HUES48 (cell line): ENCODE measurements at regions not wholly inside any gene's neighbourhood (a gene's known extent, or its start where the extent isn't known, plus 50 kb on each side); places are given as distances from the start of the nearest gene placed in this dataset.

Source experiments
- H3K27ac ChIP-seq: one replicate; pipeline ENCODE4 v1.7.0; 2013; ENCODE audit warnings: low read depth, low read length, inconsistent platforms
- H3K27me3 ChIP-seq: 2 replicates; pipeline ENCODE4 v1.6.1; 2013; ENCODE audit warnings: mild to moderate bottlenecking, low read length; ENCODE audit not compliant: control insufficient read depth, insufficient read depth
- H3K36me3 ChIP-seq: 2 replicates; pipeline ENCODE4 v1.6.1; 2013; ENCODE audit warnings: low read length; ENCODE audit not compliant: control insufficient read depth, insufficient read depth
- H3K4me1 ChIP-seq: 2 replicates; pipeline ENCODE4 v1.6.1; 2013; ENCODE audit warnings: mild to moderate bottlenecking, low read length; ENCODE audit not compliant: control insufficient read depth, insufficient read depth
- H3K4me3 ChIP-seq: 2 replicates; pipeline ENCODE4 v1.5.1; 2013; ENCODE audit warnings: mild to moderate bottlenecking, low read depth, low read length
- H3K9ac ChIP-seq: 2 replicates; pipeline ENCODE4 v1.6.1; 2013; ENCODE audit warnings: mild to moderate bottlenecking, low read depth, low read length, moderate library complexity
- H3K9me3 ChIP-seq: 2 replicates; pipeline ENCODE4 v1.6.1; 2013; ENCODE audit warnings: low read length; ENCODE audit not compliant: control insufficient read depth, insufficient read depth

DNA sequence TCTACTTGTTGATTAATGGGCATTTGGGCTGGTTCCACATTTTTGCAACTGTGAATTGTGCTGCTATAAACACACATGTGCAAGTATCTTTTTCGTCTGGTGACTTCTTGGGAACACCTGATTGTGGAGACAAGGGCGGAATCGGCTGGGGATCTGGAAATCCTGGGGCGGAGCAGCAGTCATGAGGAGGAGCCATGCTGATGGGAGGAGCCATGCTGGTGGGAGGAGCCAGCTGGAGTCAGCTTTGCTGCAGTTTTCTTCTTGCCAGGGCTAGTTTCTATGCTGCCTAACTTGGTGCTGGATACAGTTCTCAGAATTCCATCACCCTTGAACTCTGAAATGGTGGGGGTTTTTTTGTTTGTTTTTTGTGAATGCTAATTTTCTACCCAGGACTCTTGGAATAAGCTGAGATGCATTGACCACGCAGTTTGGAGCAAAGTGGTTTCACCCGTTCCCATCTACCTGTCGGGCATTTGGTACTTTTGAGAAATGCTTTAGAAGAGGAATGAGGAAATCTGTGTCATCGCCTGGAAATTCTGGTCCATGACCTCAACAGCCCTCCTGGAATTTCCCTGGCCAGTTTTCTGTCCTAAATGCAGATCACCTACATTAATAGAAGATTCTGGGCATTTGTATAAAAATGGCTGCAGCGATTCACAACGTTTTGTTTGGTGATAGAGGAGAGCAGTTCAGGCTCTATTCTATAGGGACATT is 217.4 kb upstream of the ZFHX3 start:
- H3K9ac ChIP-seq, result no peak overlapping the region
- no peak overlapping the region for H3K4me3 ChIP-seq
- no peak overlapping the region for H3K27ac ChIP-seq
- no peaks in the 10 kb centered on the region for H3K36me3 ChIP-seq
- H3K4me1 ChIP-seq, result no peaks in the 10 kb centered on the region
- no peaks in the 10 kb centered on the region for H3K9me3 ChIP-seq
- no peaks in the 10 kb centered on the region for H3K27me3 ChIP-seq

DNA sequence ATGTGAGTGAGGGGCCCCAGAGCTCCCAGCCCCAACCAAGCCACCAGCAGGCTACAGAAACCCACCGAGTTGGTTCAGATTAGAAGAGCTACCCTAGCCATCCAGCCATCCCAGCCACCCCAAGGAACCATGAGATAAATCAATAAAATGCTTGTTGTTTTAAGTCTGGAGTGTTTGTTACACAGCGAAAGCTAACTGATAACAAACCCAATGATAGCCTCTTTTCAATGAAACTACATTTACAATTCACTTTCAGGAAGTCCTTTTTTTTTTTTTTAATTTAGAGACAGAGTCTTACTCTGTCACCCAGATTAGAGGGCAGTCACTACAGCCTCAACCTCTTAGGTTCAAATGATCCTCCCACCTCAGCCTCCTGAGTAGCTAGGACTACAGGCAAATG is 215.0 kb upstream of the ZFHX3 start:
- Histone ChIP-seq H3K27me3 (no peaks in the 10 kb centered on the region), H3K4me3 (no peak overlapping the region), H3K36me3 (no peaks in the 10 kb centered on the region), H3K9ac (no peak overlapping the region), H3K9me3 (no peaks in the 10 kb centered on the region), H3K27ac (no peak overlapping the region), H3K4me1 (no peaks in the 10 kb centered on the region)

DNA sequence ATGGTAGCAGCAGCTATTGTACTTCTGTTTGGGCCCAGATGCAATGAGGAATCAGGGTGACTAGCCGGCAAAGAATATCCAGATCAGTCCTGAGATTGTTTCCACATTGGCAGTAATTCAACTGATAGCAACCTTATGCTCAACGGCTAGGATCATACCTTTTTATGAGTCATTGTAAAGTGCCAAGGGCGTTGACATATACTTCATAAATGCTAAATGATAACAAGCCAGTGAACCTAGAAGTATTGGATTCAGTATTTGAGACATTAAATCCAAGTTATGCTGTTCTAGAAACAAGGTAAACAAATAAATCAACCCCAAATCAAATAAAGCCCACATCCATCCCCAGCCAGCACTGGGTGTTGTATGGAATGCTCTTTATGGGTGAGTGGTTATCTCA is 207.1 kb upstream of the ZFHX3 start:
- Histone ChIP-seq H3K36me3 (no peaks in the 10 kb centered on the region), H3K27ac (no peak overlapping the region), H3K4me3 (no peak overlapping the region), H3K9ac (no peak overlapping the region), H3K4me1 (no peaks in the 10 kb centered on the region), H3K9me3 (no peaks in the 10 kb centered on the region), H3K27me3 (no peaks in the 10 kb centered on the region)

DNA sequence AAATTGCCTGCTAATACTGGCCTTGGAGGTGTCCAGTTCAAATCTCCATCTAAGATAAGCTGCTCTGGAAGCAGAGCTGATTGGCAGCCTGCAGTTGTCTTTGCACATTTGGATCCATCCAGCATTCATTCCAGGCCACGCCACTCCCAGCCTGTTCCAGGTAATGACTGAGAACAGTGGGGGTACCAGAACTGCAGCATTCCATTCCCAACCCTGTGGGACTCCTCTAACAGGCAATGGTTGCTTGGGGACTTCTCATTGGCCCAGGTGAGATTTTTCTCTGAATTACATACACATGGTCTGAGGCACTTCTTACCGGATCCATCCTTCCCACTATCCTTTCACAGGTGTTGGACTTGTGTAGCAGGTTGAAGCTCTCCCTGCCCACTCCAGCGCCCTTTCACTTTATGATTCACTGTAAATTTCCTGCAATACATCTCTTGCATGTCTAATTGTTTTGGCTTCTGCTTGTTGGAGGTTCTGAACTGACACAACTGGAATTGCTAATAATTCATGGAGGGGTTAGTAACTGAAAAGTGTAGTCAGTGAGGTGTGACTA is 206.1 kb upstream of the ZFHX3 start:
- no peak overlapping the region for H3K9ac ChIP-seq
- H3K27ac ChIP-seq, result no peak overlapping the region
- H3K27me3 ChIP-seq, result no peaks in the 10 kb centered on the region
- H3K36me3 ChIP-seq, result no peaks in the 10 kb centered on the region
- no peak overlapping the region for H3K4me3 ChIP-seq
- no peaks in the 10 kb centered on the region for H3K4me1 ChIP-seq
- H3K9me3 ChIP-seq, result no peaks in the 10 kb centered on the region

DNA sequence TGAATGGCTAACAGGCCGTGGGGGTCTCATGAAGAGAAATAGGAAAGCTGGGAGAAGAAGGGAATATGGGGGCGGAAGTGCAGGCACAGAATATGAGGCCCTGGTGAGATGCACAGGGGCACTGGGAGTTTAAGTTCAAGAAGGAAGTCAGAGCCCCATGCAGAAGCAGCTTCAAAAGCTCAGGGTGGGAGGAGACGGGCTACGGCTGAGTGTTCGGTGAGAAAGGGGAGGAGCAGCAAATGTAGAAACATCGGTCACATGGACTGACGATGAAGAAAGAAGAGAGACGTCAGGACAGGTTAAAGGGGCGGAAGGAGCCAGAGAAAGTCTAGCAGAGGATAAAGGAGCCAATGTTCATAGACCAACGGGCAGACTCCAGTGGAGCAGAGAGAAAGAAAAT is 204.5 kb upstream of the ZFHX3 start:
- no peaks in the 10 kb centered on the region for H3K27me3 ChIP-seq
- no peak overlapping the region for H3K9ac ChIP-seq
- no peaks in the 10 kb centered on the region for H3K9me3 ChIP-seq
- no peak overlapping the region for H3K27ac ChIP-seq
- no peak overlapping the region for H3K4me3 ChIP-seq
- no peaks in the 10 kb centered on the region for H3K36me3 ChIP-seq
- H3K4me1 ChIP-seq, result no peaks in the 10 kb centered on the region

DNA sequence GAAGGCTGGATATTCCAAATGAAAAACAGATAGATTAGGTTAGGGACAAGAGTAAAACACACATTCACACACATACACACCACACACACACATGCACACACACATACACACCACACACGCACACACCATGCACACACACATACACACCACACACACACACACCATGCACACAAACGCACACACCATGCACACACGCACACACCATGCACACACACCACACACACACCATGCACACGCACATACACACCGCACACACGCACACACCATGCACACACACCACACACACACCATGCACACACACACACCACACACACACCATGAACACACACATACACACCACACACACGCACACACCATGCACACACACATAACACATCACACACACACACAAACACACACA is 203.7 kb upstream of the ZFHX3 start:
- no peak overlapping the region for H3K4me3 ChIP-seq
- H3K27ac ChIP-seq, result no peak overlapping the region
- no peak overlapping the region for H3K9ac ChIP-seq
- no peaks in the 10 kb centered on the region for H3K9me3 ChIP-seq
- no peaks in the 10 kb centered on the region for H3K27me3 ChIP-seq
- H3K4me1 ChIP-seq, result no peaks in the 10 kb centered on the region
- no peaks in the 10 kb centered on the region for H3K36me3 ChIP-seq

DNA sequence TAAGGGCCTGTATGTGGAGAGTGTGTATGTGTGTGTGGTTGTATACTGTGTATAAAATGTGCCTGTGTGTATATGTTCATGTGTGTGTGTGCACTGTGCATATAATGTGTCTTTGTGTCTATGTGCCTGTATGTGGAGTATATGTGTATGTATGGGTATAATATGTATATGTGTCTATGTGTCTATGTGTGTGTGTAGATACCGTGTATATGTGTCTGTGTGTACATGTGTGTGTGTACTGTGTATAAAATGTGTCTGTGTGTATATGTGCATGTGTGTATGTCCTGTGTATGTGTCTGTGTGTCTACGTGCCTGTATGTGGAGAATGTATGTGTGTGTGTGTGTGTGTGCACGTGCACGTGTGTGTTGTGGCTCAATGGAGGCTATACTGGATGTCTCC is 200.4 kb upstream of the ZFHX3 start:
- no peak overlapping the region for H3K27ac ChIP-seq
- H3K9ac ChIP-seq, result no peak overlapping the region
- no peak overlapping the region for H3K4me3 ChIP-seq
- no peaks in the 10 kb centered on the region for H3K27me3 ChIP-seq
- no peaks in the 10 kb centered on the region for H3K9me3 ChIP-seq
- no peaks in the 10 kb centered on the region for H3K36me3 ChIP-seq
- H3K4me1 ChIP-seq, result no peaks in the 10 kb centered on the region

DNA sequence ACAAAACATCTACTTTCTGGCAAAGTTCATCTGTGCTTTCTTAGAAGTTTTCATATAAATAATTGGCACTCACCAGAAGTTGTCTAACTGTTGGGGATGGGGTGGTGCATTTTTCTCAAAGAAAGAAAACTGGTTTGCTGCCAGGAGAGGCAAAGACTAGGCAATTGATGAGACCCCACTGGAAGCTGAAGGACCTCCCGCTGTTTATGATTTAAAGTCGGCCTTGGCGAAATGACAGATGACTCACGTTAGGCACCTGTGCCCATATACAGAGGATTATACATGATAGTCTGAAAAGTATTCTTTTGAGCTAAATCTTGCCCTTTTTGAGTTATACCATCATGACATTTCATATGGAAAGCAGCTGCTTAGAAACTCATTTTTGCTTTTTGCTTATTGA is 193.0 kb upstream of the ZFHX3 start:
- Histone ChIP-seq H3K4me3 (no peak overlapping the region), H3K9ac (no peak overlapping the region), H3K27ac (no peak overlapping the region), H3K36me3 (no peaks in the 10 kb centered on the region), H3K9me3 (0 out of 2 replicates have a peak, but pooled peaks cover 3% of the 10 kb centered on the region), H3K4me1 (no peaks in the 10 kb centered on the region), H3K27me3 (no peaks in the 10 kb centered on the region)

DNA sequence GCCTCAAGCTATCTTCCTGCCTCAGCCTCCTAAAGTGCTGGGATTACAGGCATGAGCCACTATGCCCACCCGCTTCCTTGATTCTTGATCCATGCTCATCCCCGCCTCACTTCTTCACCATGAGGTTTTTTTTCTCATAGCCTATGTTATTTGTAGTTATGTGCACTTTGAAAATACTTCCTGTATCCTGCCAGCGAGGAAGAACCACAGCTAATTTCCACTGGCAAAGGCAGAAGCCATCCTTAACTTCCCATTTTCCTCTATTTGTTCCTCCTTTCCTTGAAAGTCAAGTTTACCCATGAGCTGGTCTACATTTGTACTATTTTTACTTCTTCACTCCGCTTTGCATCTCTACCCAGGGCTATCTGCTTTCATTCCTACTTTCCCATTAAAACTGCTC is 189.7 kb upstream of the ZFHX3 start:
- Histone ChIP-seq H3K9ac (no peak overlapping the region), H3K36me3 (no peaks in the 10 kb centered on the region), H3K9me3 (0 out of 2 replicates have a peak, but pooled peaks cover 3% of the 10 kb centered on the region), H3K27ac (no peak overlapping the region), H3K27me3 (peaks cover 2% of the 10 kb centered on the region), H3K4me1 (no peaks in the 10 kb centered on the region; the same call in 1 of the 2 replicates), H3K4me3 (no peak overlapping the region)

DNA sequence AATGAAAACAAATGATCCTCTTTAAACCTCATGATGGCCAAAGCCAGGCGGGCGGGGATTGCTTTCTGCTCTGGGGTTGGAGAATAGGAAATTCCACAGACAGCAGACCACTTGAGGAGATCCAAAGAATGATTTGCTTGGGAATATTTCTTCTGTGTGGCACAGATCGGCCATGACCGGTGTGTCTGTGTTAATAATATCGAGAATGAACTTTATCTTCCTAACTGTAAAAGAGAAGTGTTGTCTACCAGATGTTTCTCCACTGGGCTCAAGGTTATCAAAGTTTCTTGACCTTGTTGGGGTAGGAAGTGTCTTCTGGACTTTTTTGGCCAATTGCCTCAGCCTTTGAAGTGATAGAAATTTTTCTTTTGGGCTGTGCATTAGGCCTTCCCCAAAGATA is 186.6 kb upstream of the ZFHX3 start:
- no peaks in the 10 kb centered on the region for H3K36me3 ChIP-seq
- 0 out of 2 replicates have a peak, but pooled peaks cover under 1% of the 10 kb centered on the region for H3K9me3 ChIP-seq
- peaks cover 13% of the 10 kb centered on the region for H3K27me3 ChIP-seq
- H3K4me3 ChIP-seq, result no peak overlapping the region
- peaks cover 6% of the 10 kb centered on the region; the same call in 1 of the 2 replicates for H3K4me1 ChIP-seq
- no peak overlapping the region for H3K27ac ChIP-seq
- H3K9ac ChIP-seq, result no peak overlapping the region

DNA sequence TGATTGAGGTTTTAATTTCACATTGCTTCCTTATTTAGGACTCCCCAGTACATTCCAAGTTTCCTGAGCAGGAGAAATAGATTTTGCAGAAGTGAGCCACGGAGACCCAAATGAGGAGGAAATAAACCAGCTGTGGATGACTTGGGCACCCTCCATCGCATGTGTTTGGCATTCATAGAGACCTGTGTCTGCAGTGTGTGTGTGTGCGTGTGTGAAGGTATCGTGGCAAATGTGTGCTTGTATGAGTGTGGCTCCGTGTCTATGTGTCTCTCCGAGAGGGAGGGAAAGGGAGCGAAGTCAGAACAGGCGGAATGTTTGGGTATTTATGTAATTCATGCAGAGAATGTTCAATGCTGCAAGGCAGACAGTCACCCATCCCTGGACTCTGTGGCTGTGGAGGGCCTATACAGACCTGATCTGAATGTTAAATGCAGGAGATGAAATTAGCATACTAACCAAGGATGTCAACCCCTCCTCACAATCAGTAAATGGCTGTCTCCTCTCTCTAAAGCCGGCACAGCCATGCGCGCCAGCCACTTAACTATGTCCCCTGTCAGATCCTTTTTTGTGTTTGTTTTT is 186.0 kb upstream of the ZFHX3 start:
- H3K4me3 ChIP-seq, result no peak overlapping the region

More for the DNA sequence above, 186.0 kb upstream of the ZFHX3 start:
- H3K27me3 ChIP-seq, result peaks cover 13% of the 10 kb centered on the region
- H3K9ac ChIP-seq, result no peak overlapping the region
- no peak overlapping the region for H3K27ac ChIP-seq
- H3K9me3 ChIP-seq, result no peaks in the 10 kb centered on the region
- peaks cover 6% of the 10 kb centered on the region; the same call in 1 of the 2 replicates for H3K4me1 ChIP-seq
- no peaks in the 10 kb centered on the region for H3K36me3 ChIP-seq
